ENCODE measurements at regions not wholly inside any gene's neighbourhood (a gene's known extent, or its start where the extent isn't known, plus 50 kb on each side); places are given as distances from the start of the nearest gene placed in this dataset.

- TF ChIP-seq EP300 (IDR thresholded peaks at IDR 0.05) (no peak), POLR2A (IDR thresholded peaks at IDR 0.05) (no peak), POLR2AphosphoS5 (IDR thresholded peaks at IDR 0.05) (no peak)
- TF ChIP-seq, protein P1, sequence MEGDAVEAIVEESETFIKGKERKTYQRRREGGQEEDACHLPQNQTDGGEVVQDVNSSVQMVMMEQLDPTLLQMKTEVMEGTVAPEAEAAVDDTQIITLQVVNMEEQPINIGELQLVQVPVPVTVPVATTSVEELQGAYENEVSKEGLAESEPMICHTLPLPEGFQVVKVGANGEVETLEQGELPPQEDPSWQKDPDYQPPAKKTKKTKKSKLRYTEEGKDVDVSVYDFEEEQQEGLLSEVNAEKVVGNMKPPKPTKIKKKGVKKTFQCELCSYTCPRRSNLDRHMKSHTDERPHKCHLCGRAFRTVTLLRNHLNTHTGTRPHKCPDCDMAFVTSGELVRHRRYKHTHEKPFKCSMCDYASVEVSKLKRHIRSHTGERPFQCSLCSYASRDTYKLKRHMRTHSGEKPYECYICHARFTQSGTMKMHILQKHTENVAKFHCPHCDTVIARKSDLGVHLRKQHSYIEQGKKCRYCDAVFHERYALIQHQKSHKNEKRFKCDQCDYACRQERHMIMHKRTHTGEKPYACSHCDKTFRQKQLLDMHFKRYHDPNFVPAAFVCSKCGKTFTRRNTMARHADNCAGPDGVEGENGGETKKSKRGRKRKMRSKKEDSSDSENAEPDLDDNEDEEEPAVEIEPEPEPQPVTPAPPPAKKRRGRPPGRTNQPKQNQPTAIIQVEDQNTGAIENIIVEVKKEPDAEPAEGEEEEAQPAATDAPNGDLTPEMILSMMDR (IDR thresholded peaks at IDR 0.05): no peak
Measured at GRCh38 chr9:78146241-78146640, 89.6 kb upstream of the CEP78 start.

All from sigmoid colon (tissue), 4 donors.